IMR-90 (cell line): ENCODE measurements at regions not wholly inside any gene's neighbourhood (a gene's known extent, or its start where the extent isn't known, plus 50 kb on each side); places are given as distances from the start of the nearest gene placed in this dataset.

Source experiments
- ATAC-seq: fragments of 200-7000 bp; cut with Tn5 transposase; 2 replicates; pipeline ENCODE4 v1.9.1; 2020; ENCODE audit warnings: low read depth, mild to moderate bottlenecking, moderate library complexity
- BruUV-seq: library from RNA; stranded (reverse); fragments of 400-500 nt; replicated peaks from 2 replicates; lab custom pipeline; 2021; lab: Mats Ljungman, UMichigan
- CTCF ChIA-PET: fragments of 300-600 bp; formaldehyde crosslinking; extraction: SDS; loops from one replicate; lab custom pipeline; 2021; ENCODE audit warnings: antibody characterized with exemption; lab: Yijun Ruan, JAX
- POLR2A ChIA-PET: fragments of 300-600 bp; sonication (Branson Sonifier 250); formaldehyde crosslinking; loops from one replicate; lab custom pipeline; 2022; ENCODE audit warnings: antibody characterized with exemption; ENCODE audit not compliant: unreplicated experiment; lab: Charles Lee
- DNase-seq: peaks from one replicate; pipeline ENCODE4 v3.0.0; 2013
- H2AFZ ChIP-seq: replicated peaks from 2 replicates; pipeline ENCODE3; 2013; ENCODE audit warnings: low read length, mild to moderate bottlenecking; ENCODE audit not compliant: poor library complexity
- H2AK5ac ChIP-seq: 2 replicates; pipeline ENCODE4 v1.6.1; 2013; ENCODE audit warnings: low read depth, low read length, inconsistent platforms
- H2AK9ac ChIP-seq: replicated peaks from 2 replicates; pipeline ENCODE3; 2013; ENCODE audit warnings: mild to moderate bottlenecking, low read depth, low read length, moderate library complexity; ENCODE audit not compliant: poor library complexity
- H2BK120ac ChIP-seq: 2 replicates; pipeline ENCODE4 v1.6.1; 2013; ENCODE audit warnings: low read depth, low read length, inconsistent platforms
- H2BK15ac ChIP-seq: 3 replicates; pipeline ENCODE4 v1.6.1; 2013; ENCODE audit warnings: low read depth, low read length, inconsistent platforms
- H2BK20ac ChIP-seq: 2 replicates; pipeline ENCODE4 v1.6.1; 2013; ENCODE audit warnings: low read depth, mild to moderate bottlenecking, inconsistent platforms, low read length, moderate library complexity
- H2BK5ac ChIP-seq: 2 replicates; pipeline ENCODE4 v1.6.1; 2013; ENCODE audit warnings: mild to moderate bottlenecking, low read depth, low read length, inconsistent platforms; ENCODE audit not compliant: poor library complexity, severe bottlenecking
- H3K14ac ChIP-seq: replicated peaks from 2 replicates; pipeline ENCODE4 v1.6.1; 2013; ENCODE audit warnings: low read depth, low read length, inconsistent platforms
- H3K18ac ChIP-seq: 2 replicates; pipeline ENCODE4 v1.6.1; 2013; ENCODE audit warnings: low read depth, low read length, control low read depth
- H3K23ac ChIP-seq: 2 replicates; pipeline ENCODE4 v1.6.1; 2013; ENCODE audit warnings: low read depth, low read length, inconsistent platforms
- H3K27ac ChIP-seq: 2 replicates; pipeline ENCODE4 v1.5.1; 2013; ENCODE audit warnings: mild to moderate bottlenecking, control low read depth, low read length; ENCODE audit not compliant: insufficient read depth
- H3K27me3 ChIP-seq: 2 replicates; pipeline ENCODE4 v1.6.1; 2013; ENCODE audit warnings: low read length; ENCODE audit not compliant: control insufficient read depth, insufficient read depth
- H3K36me3 ChIP-seq: 2 replicates; pipeline ENCODE4 v1.6.1; 2013; ENCODE audit warnings: low read length, mixed read lengths; ENCODE audit not compliant: control insufficient read depth, insufficient read depth
- H3K4ac ChIP-seq: 2 replicates; pipeline ENCODE4 v1.6.1; 2013; ENCODE audit warnings: low read depth, low read length, inconsistent platforms
- H3K4me1 ChIP-seq: 2 replicates; pipeline ENCODE4 v1.6.1; 2013; ENCODE audit warnings: low read length, mixed read lengths; ENCODE audit not compliant: control insufficient read depth, insufficient read depth
- H3K4me2 ChIP-seq: 2 replicates; pipeline ENCODE4 v1.6.1; 2013; ENCODE audit warnings: low read depth, mild to moderate bottlenecking, control low read depth, low read length, moderate library complexity
- H3K4me3 ChIP-seq: 2 replicates; pipeline ENCODE4 v1.5.1; 2013; ENCODE audit warnings: low read depth, mild to moderate bottlenecking, control low read depth, low read length, moderate library complexity; ENCODE audit not compliant: insufficient read depth
- H3K56ac ChIP-seq: 2 replicates; pipeline ENCODE4 v1.6.1; 2013; ENCODE audit warnings: low read length, inconsistent platforms; ENCODE audit not compliant: insufficient read depth; ENCODE audit errors: extremely low read depth
- H3K79me1 ChIP-seq, 2 experiments: 2 replicates each; pipeline ENCODE4 v1.6.1; 2013; ENCODE audit warnings: low read length in 2 of 2, inconsistent platforms in 1 of 2, low read depth in 1 of 2
- H3K9ac ChIP-seq: 2 replicates; pipeline ENCODE4 v1.6.1; 2013; ENCODE audit warnings: low read depth, low read length, control low read depth
- H3K9me1 ChIP-seq: 2 replicates; pipeline ENCODE4 v1.6.1; 2013; ENCODE audit warnings: low read length, inconsistent platforms; ENCODE audit not compliant: insufficient read depth
- H3K9me3 ChIP-seq: 2 replicates; pipeline ENCODE4 v1.6.1; 2013; ENCODE audit warnings: low read length; ENCODE audit not compliant: control insufficient read depth, insufficient read depth
- H4K20me1 ChIP-seq: 2 replicates; pipeline ENCODE4 v1.6.1; 2013; ENCODE audit warnings: low read length, inconsistent platforms; ENCODE audit not compliant: insufficient read depth
- H4K5ac ChIP-seq: 2 replicates; pipeline ENCODE4 v1.6.1; 2013; ENCODE audit warnings: mild to moderate bottlenecking, low read depth, low read length, control low read depth
- H4K8ac ChIP-seq, 2 experiments: 2 replicates each; pipeline ENCODE4 v1.6.1; 2013; ENCODE audit warnings: low read depth in 2 of 2, low read length in 2 of 2, control low read depth in 1 of 2, inconsistent platforms in 1 of 2
- H4K91ac ChIP-seq: 2 replicates; pipeline ENCODE4 v1.6.1; 2013; ENCODE audit warnings: low read depth, low read length, inconsistent platforms; ENCODE audit not compliant: insufficient read depth
- BHLHE40 ChIP-seq: fragments of 150-350 bp; IDR thresholded peaks from 2 replicates; pipeline ENCODE4 v1.6.1; 2016; ENCODE audit warnings: mild to moderate bottlenecking, low read depth, low read length
- CHD1 ChIP-seq: IDR thresholded peaks from 2 replicates; pipeline ENCODE4 v1.6.1; 2012; ENCODE audit warnings: low read depth, low read length, improper control_type of control experiment
- CTCF ChIP-seq: conservative IDR thresholded peaks from 2 replicates; pipeline ENCODE4 v1.5.1; 2012; ENCODE audit warnings: mild to moderate bottlenecking, low read depth, low read length, improper control_type of control experiment
- ELK1 ChIP-seq: fragments of 150-350 bp; IDR thresholded peaks from 2 replicates; pipeline ENCODE4 v1.6.1; 2016; ENCODE audit warnings: low read depth, mild to moderate bottlenecking, low read length, moderate library complexity, borderline replicate concordance
- MAFK ChIP-seq: IDR thresholded peaks from 2 replicates; pipeline ENCODE4 v1.6.1; 2012; ENCODE audit warnings: low read depth, low read length, improper control_type of control experiment
- MAZ ChIP-seq: IDR thresholded peaks from 2 replicates; pipeline ENCODE4 v1.6.1; 2012; ENCODE audit warnings: low read depth, mild to moderate bottlenecking, low read length, improper control_type of control experiment, moderate library complexity, borderline replicate concordance
- NFE2L2 ChIP-seq: fragments of 150-350 bp; IDR thresholded peaks from 2 replicates; pipeline ENCODE4 v1.6.1; 2016; ENCODE audit warnings: low read depth, mild to moderate bottlenecking, low read length
- POLR2A ChIP-seq: IDR thresholded peaks from 2 replicates; pipeline ENCODE4 v1.6.1; 2012; ENCODE audit warnings: mild to moderate bottlenecking, low read depth, low read length
- RCOR1 ChIP-seq: IDR thresholded peaks from 2 replicates; pipeline ENCODE4 v1.6.1; 2012; ENCODE audit warnings: mild to moderate bottlenecking, low read length, improper control_type of control experiment; ENCODE audit not compliant: insufficient replicate concordance
- RFX5 ChIP-seq: IDR thresholded peaks from 2 replicates; pipeline ENCODE4 v1.8.0; 2012; ENCODE audit warnings: low read depth, mild to moderate bottlenecking, low read length, moderate library complexity
- SMC3 ChIP-seq: fragments of 150-350 bp; IDR thresholded peaks from 2 replicates; pipeline ENCODE4 v1.6.1; 2016; ENCODE audit warnings: low read depth, mild to moderate bottlenecking, antibody characterized with exemption, low read length, moderate library complexity
- USF2 ChIP-seq: fragments of 150-350 bp; IDR thresholded peaks from 2 replicates; pipeline ENCODE4 v1.6.1; 2017; ENCODE audit warnings: mild to moderate bottlenecking, antibody characterized with exemption, low read length, low read depth
- WGBS, 2 experiments: methylation state at CpG; one replicate each; pipeline versions ENCODE4 v1.1.5 to v1.1.7; 2013; ENCODE audit warnings: missing lambda C conversion rate in 2 of 2; ENCODE audit not compliant: insufficient read length in 1 of 2; ENCODE audit errors: extremely low coverage in 2 of 2; 5-methylcytosine and 5-hydroxymethylcytosine counted together
- dilution Hi-C: fragments of 300-500 bp; cut with HindIII; formaldehyde crosslinking; loops from one replicate; pipeline ENCODE4 v1.14.3; 2018; ENCODE audit warnings: low sequenced_read_pairs; ENCODE audit not compliant: unreplicated experiment
- in situ Hi-C: fragments of 300-500 bp; cut with MboI; formaldehyde crosslinking; loops from 3 replicates; pipeline ENCODE4 v1.14.3; 2019; ENCODE audit warnings: low sequenced_read_pairs, inconsistent platforms, mixed read lengths
- intact Hi-C: fragments of 100-400 bp; cut with micrococcal nuclease; formaldehyde crosslinking; loops from 2 replicates; pipeline ENCODE4 v1.10.0; 2022

GRCh38 chr11:134730561-134731212 is 318.6 kb upstream of the B3GAT1 start:
- WGBS, 2 experiments, result no CpG with 5 or more reads among the region's 5 CpGs
- BruUV-seq, result no TSS peak
- DNase-seq, result no peak
- Histone ChIP-seq H3K36me3 (no peaks in the 10 kb centered on the region), H3K9me3 (peaks cover 42% of the 10 kb centered on the region), H3K9me1 (no peaks in the 10 kb centered on the region), H2AK9ac (no peak overlapping the region), H2BK15ac (no peak overlapping the region), H3K27ac (no peak overlapping the region), H3K4ac (no peak overlapping the region), H4K5ac (no peak overlapping the region), H3K4me1 (no peaks in the 10 kb centered on the region), H2AK5ac (no peak overlapping the region), H2BK120ac (no peak overlapping the region), H4K91ac (no peak overlapping the region), H2BK5ac (no peak overlapping the region), H3K23ac (no peak overlapping the region), H2BK20ac (no peak overlapping the region), H3K9ac (no peak overlapping the region), H3K27me3 (no peaks in the 10 kb centered on the region), H3K14ac (no peak overlapping the region), H3K56ac (no peak overlapping the region), H3K18ac (no peak overlapping the region), H3K79me1 (no peaks in the 10 kb centered on the region), H3K4me3 (no peak overlapping the region), H3K4me2 (no peak overlapping the region), H4K8ac (no peak overlapping the region), H2AFZ (no peak overlapping the region), H4K20me1 (no peaks in the 10 kb centered on the region)
- intact Hi-C loops (no loop called here), in situ Hi-C loops (no loop called here), dilution Hi-C loops (no loop called here)
- TF ChIP-seq CTCF (no peak), MAFK (no peak), RCOR1 (no peak), USF2 (no peak), NFE2L2 (no peak), ELK1 (no peak), CHD1 (no peak), BHLHE40 (no peak), RFX5 (no peak), MAZ (no peak), SMC3 (no peak), POLR2A (no peak)
- CTCF ChIA-PET, result no interaction called here
- ATAC-seq, result no peak
- POLR2A ChIA-PET, result no interaction called here
